ENCODE measurements at regions not wholly inside any gene's neighbourhood (a gene's known extent, or its start where the extent isn't known, plus 50 kb on each side); places are given as distances from the start of the nearest gene placed in this dataset.

- Histone ChIP-seq H4K20me1 (ENCODE audit: insufficient read depth, low read length) (no peaks in the 10 kb centered on the region), H3K4me2 (ENCODE audit: low read length) (no peak overlapping the region), H3K9me2 (ENCODE audit: low read depth, low read length) (no peaks in the 10 kb centered on the region), H3K79me2 (ENCODE audit: insufficient read depth, low read length) (no peaks in the 10 kb centered on the region), H3F3A (ENCODE audit: insufficient read depth, low read length) (no peaks in the 10 kb centered on the region), H3K9me3 (ENCODE audit: low read length) (no peaks in the 10 kb centered on the region), H3K9ac (ENCODE audit: low read length) (no peak overlapping the region), H3K36me3 (ENCODE audit: insufficient read depth, low read length) (no peaks in the 10 kb centered on the region), H2AFZ (ENCODE audit: low read length) (no peak overlapping the region), H3K4me3 (ENCODE audit: low read depth, low read length, poor library complexity, severe bottlenecking) (no peak overlapping the region), H3K27ac (ENCODE audit: low read depth, low read length, poor library complexity, severe bottlenecking) (no peak overlapping the region), H3K27me3 (ENCODE audit: insufficient read depth, low read length) (no peaks in the 10 kb centered on the region), H3K4me1 (ENCODE audit: insufficient read depth, low read length, severe bottlenecking) (no peaks in the 10 kb centered on the region)
- TF ChIP-seq EZH2 (IDR thresholded peaks at IDR 0.05; ENCODE audit: borderline replicate concordance, low read length) (no peak), CTCF (IDR thresholded peaks at IDR 0.05; ENCODE audit: low read length) (no peak)
These were observed 102.8 kb upstream of the PROX1 start for GRCh38 chr1:213884942-213885341.

GRCh38 chr1:213887842-213888241 lies 99.9 kb upstream of the PROX1 start:
- Histone ChIP-seq H3K9ac (ENCODE audit: low read length) (no peak overlapping the region), H3K9me2 (ENCODE audit: low read depth, low read length) (no peaks in the 10 kb centered on the region), H2AFZ (ENCODE audit: low read length) (no peak overlapping the region), H3F3A (ENCODE audit: insufficient read depth, low read length) (no peaks in the 10 kb centered on the region), H3K79me2 (ENCODE audit: insufficient read depth, low read length) (no peaks in the 10 kb centered on the region), H3K36me3 (ENCODE audit: insufficient read depth, low read length) (no peaks in the 10 kb centered on the region), H3K4me2 (ENCODE audit: low read length) (no peak overlapping the region), H3K4me3 (ENCODE audit: low read depth, low read length, poor library complexity, severe bottlenecking) (no peak overlapping the region), H3K27me3 (ENCODE audit: insufficient read depth, low read length) (no peaks in the 10 kb centered on the region), H3K9me3 (ENCODE audit: low read length) (no peaks in the 10 kb centered on the region), H3K27ac (ENCODE audit: low read depth, low read length, poor library complexity, severe bottlenecking) (no peak overlapping the region), H4K20me1 (ENCODE audit: insufficient read depth, low read length) (no peaks in the 10 kb centered on the region), H3K4me1 (ENCODE audit: insufficient read depth, low read length, severe bottlenecking) (no peaks in the 10 kb centered on the region)
- TF ChIP-seq EZH2 (IDR thresholded peaks at IDR 0.05; ENCODE audit: borderline replicate concordance, low read length) (no peak), CTCF (IDR thresholded peaks at IDR 0.05; ENCODE audit: low read length) (no peak)

- H4K20me1 ChIP-seq (ENCODE audit: insufficient read depth, low read length): no peaks in the 10 kb centered on the region
- no peaks in the 10 kb centered on the region for H3K4me1 ChIP-seq (ENCODE audit: insufficient read depth, low read length, severe bottlenecking)
- H3K79me2 ChIP-seq (ENCODE audit: insufficient read depth, low read length): no peaks in the 10 kb centered on the region
- no peaks in the 10 kb centered on the region for H3K9me2 ChIP-seq (ENCODE audit: low read depth, low read length)
- H2AFZ ChIP-seq (ENCODE audit: low read length): no peak overlapping the region
- TF ChIP-seq CTCF (IDR thresholded peaks at IDR 0.05; ENCODE audit: low read length) (no peak), EZH2 (IDR thresholded peaks at IDR 0.05; ENCODE audit: borderline replicate concordance, low read length) (no peak)
- H3K9ac ChIP-seq (ENCODE audit: low read length): no peak overlapping the region
- H3K9me3 ChIP-seq (ENCODE audit: low read length): no peaks in the 10 kb centered on the region
- no peaks in the 10 kb centered on the region for H3F3A ChIP-seq (ENCODE audit: insufficient read depth, low read length)
- no peaks in the 10 kb centered on the region for H3K36me3 ChIP-seq (ENCODE audit: insufficient read depth, low read length)
- H3K27me3 ChIP-seq (ENCODE audit: insufficient read depth, low read length): no peaks in the 10 kb centered on the region
- no peak overlapping the region for H3K27ac ChIP-seq (ENCODE audit: low read depth, low read length, poor library complexity, severe bottlenecking)
- H3K4me3 ChIP-seq (ENCODE audit: low read depth, low read length, poor library complexity, severe bottlenecking): no peak overlapping the region
- H3K4me2 ChIP-seq (ENCODE audit: low read length): no peak overlapping the region
These were observed 95.5 kb upstream of the PROX1 start for GRCh38 chr1:213891989-213892902.

Data from OCI-LY1 (cell line).